ENCODE measurements at regions not wholly inside any gene's neighbourhood (a gene's known extent, or its start where the extent isn't known, plus 50 kb on each side); places are given as distances from the start of the nearest gene placed in this dataset.

- H3K27me3 ChIP-seq (ENCODE audit: insufficient read depth, low read length, poor library complexity): no peaks in the 10 kb centered on the region
- no peak overlapping the region for H3K4me2 ChIP-seq (ENCODE audit: insufficient read depth, low read length)
Observed at GRCh38 chr3:95407709-95408463, 1345.0 kb downstream of the NSUN3 start.

GRCh38 chr3:95408464-95408862, 1345.6 kb downstream of the NSUN3 start:
- DNase-seq: no peak
- Histone ChIP-seq H3K36me3 (ENCODE audit: insufficient read depth, low read length) (no peaks in the 10 kb centered on the region), H4K20me1 (ENCODE audit: insufficient read depth, low read length) (no peaks in the 10 kb centered on the region), H3K27me3 (ENCODE audit: insufficient read depth, low read length, poor library complexity) (no peaks in the 10 kb centered on the region), H3K79me2 (ENCODE audit: insufficient read depth, low read length) (no peaks in the 10 kb centered on the region), H3K9me3 (ENCODE audit: insufficient read depth, low read length, severe bottlenecking) (no peaks in the 10 kb centered on the region), H3K9ac (ENCODE audit: low read depth, low read length) (no peak overlapping the region), H3K4me1 (ENCODE audit: insufficient read depth, low read length) (no peaks in the 10 kb centered on the region), H3K4me2 (ENCODE audit: insufficient read depth, low read length) (no peak overlapping the region), H3K27ac (ENCODE audit: low read length) (no peak overlapping the region), H2AFZ (ENCODE audit: low read depth, low read length) (no peak overlapping the region), H3K4me3 (ENCODE audit: low read depth in 1 of 2, low read length in 2 of 2) (no peak overlapping the region)
- ATAC-seq (ENCODE audit: insufficient read depth, low read depth): no peak
- TF ChIP-seq CTCF (IDR thresholded peaks at IDR 0.05; ENCODE audit: borderline replicate concordance, extremely low read depth, low read length, poor library complexity, severe bottlenecking): no peak
- no peak for TF ChIP-seq EZH2 (IDR thresholded peaks at IDR 0.05; ENCODE audit: borderline replicate concordance, low read depth, low read length, severe bottlenecking)

More at GRCh38 chr3:95407709-95408463, 1345.0 kb downstream of the NSUN3 start:
- no peak overlapping the region for H2AFZ ChIP-seq (ENCODE audit: low read depth, low read length)
- H4K20me1 ChIP-seq (ENCODE audit: insufficient read depth, low read length): no peaks in the 10 kb centered on the region
- no peaks in the 10 kb centered on the region for H3K4me1 ChIP-seq (ENCODE audit: insufficient read depth, low read length)
- no peaks in the 10 kb centered on the region for H3K9me3 ChIP-seq (ENCODE audit: insufficient read depth, low read length, severe bottlenecking)
- H3K9ac ChIP-seq (ENCODE audit: low read depth, low read length): no peak overlapping the region
- DNase-seq (no peak), ATAC-seq (ENCODE audit: insufficient read depth, low read depth) (no peak)
- H3K79me2 ChIP-seq (ENCODE audit: insufficient read depth, low read length): no peaks in the 10 kb centered on the region
- H3K36me3 ChIP-seq (ENCODE audit: insufficient read depth, low read length): no peaks in the 10 kb centered on the region
- no peak overlapping the region for H3K4me3 ChIP-seq (ENCODE audit: low read depth in 1 of 2, low read length in 2 of 2)
- no peak overlapping the region for H3K27ac ChIP-seq (ENCODE audit: low read length)
- TF ChIP-seq CTCF (IDR thresholded peaks at IDR 0.05; ENCODE audit: borderline replicate concordance, extremely low read depth, low read length, poor library complexity, severe bottlenecking) (no peak), EZH2 (IDR thresholded peaks at IDR 0.05; ENCODE audit: borderline replicate concordance, low read depth, low read length, severe bottlenecking) (no peak)

GRCh38 chr3:95418251-95418650, 1355.4 kb downstream of the NSUN3 start:
- DNase-seq: no peak
- Histone ChIP-seq H2AFZ (ENCODE audit: low read depth, low read length) (no peak overlapping the region), H4K20me1 (ENCODE audit: insufficient read depth, low read length) (no peaks in the 10 kb centered on the region), H3K36me3 (ENCODE audit: insufficient read depth, low read length) (no peaks in the 10 kb centered on the region), H3K27me3 (ENCODE audit: insufficient read depth, low read length, poor library complexity) (no peaks in the 10 kb centered on the region), H3K9me3 (ENCODE audit: insufficient read depth, low read length, severe bottlenecking) (no peaks in the 10 kb centered on the region), H3K4me3 (ENCODE audit: low read depth in 1 of 2, low read length in 2 of 2) (no peak overlapping the region), H3K79me2 (ENCODE audit: insufficient read depth, low read length) (no peaks in the 10 kb centered on the region), H3K27ac (ENCODE audit: low read length) (no peak overlapping the region), H3K9ac (ENCODE audit: low read depth, low read length) (no peak overlapping the region), H3K4me2 (ENCODE audit: insufficient read depth, low read length) (no peak overlapping the region), H3K4me1 (ENCODE audit: insufficient read depth, low read length) (no peaks in the 10 kb centered on the region)
- TF ChIP-seq CTCF (IDR thresholded peaks at IDR 0.05; ENCODE audit: borderline replicate concordance, extremely low read depth, low read length, poor library complexity, severe bottlenecking) (no peak), EZH2 (IDR thresholded peaks at IDR 0.05; ENCODE audit: borderline replicate concordance, low read depth, low read length, severe bottlenecking) (no peak)
- ATAC-seq (ENCODE audit: insufficient read depth, low read depth): no peak

Data from DND-41 (cell line).